ENCODE measurements at regions not wholly inside any gene's neighbourhood (a gene's known extent, or its start where the extent isn't known, plus 50 kb on each side); places are given as distances from the start of the nearest gene placed in this dataset.

DNA sequence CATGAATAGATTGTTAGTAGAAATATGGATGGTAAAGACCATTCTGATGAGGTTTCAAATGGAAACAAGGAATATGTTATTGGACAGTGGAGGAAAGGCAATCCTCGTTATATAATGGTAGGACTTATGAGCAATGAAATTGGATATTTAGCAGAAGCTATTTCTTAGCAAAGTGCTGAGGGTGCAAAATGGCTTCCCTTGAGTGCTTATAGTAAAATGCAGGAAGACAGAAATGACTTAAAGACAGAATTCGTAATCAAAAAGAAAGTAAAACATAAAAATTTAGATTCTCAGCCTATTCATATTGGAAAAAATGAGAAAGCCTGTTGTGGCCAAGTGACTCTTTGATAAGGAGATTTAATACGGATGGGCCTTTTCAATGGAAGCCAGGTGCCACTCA lies 102.1 kb upstream of the ADRA1B start:
- no peak for TF ChIP-seq JUND (IDR thresholded peaks at IDR 0.05)
- TF ChIP-seq, protein P1, sequence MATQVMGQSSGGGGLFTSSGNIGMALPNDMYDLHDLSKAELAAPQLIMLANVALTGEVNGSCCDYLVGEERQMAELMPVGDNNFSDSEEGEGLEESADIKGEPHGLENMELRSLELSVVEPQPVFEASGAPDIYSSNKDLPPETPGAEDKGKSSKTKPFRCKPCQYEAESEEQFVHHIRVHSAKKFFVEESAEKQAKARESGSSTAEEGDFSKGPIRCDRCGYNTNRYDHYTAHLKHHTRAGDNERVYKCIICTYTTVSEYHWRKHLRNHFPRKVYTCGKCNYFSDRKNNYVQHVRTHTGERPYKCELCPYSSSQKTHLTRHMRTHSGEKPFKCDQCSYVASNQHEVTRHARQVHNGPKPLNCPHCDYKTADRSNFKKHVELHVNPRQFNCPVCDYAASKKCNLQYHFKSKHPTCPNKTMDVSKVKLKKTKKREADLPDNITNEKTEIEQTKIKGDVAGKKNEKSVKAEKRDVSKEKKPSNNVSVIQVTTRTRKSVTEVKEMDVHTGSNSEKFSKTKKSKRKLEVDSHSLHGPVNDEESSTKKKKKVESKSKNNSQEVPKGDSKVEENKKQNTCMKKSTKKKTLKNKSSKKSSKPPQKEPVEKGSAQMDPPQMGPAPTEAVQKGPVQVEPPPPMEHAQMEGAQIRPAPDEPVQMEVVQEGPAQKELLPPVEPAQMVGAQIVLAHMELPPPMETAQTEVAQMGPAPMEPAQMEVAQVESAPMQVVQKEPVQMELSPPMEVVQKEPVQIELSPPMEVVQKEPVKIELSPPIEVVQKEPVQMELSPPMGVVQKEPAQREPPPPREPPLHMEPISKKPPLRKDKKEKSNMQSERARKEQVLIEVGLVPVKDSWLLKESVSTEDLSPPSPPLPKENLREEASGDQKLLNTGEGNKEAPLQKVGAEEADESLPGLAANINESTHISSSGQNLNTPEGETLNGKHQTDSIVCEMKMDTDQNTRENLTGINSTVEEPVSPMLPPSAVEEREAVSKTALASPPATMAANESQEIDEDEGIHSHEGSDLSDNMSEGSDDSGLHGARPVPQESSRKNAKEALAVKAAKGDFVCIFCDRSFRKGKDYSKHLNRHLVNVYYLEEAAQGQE (IDR thresholded peaks at IDR 0.05), result no peak
- TF ChIP-seq EGR1 (IDR thresholded peaks at IDR 0.05; ENCODE audit: low read depth in 2 of 2), result no peak
- TF ChIP-seq TAF1 (conservative IDR thresholded peaks at IDR 0.05), result no peak
- TF ChIP-seq GABPA (IDR thresholded peaks at IDR 0.05 in 1 of 2, conservative IDR thresholded peaks at IDR 0.05 in 1 of 2), result no peak
- TF ChIP-seq HNF4G (IDR thresholded peaks at IDR 0.05), result no peak
- TF ChIP-seq RAD21 (IDR thresholded peaks at IDR 0.05), result no peak
- TF ChIP-seq YY1 (IDR thresholded peaks at IDR 0.05), result no peak
- no peak for TF ChIP-seq SP1 (IDR thresholded peaks at IDR 0.05)
- no peak for TF ChIP-seq FOXA2 (IDR thresholded peaks at IDR 0.05)
- TF ChIP-seq FOXA1 (IDR thresholded peaks at IDR 0.05), result no peak
- TF ChIP-seq RXRA (IDR thresholded peaks at IDR 0.05), result no peak
- no peak for TF ChIP-seq NR2F2 (IDR thresholded peaks at IDR 0.05)
- TF ChIP-seq, protein P2, sequence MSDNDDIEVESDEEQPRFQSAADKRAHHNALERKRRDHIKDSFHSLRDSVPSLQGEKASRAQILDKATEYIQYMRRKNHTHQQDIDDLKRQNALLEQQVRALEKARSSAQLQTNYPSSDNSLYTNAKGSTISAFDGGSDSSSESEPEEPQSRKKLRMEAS (IDR thresholded peaks at IDR 0.05), result no peak
- TF ChIP-seq, protein P3, sequence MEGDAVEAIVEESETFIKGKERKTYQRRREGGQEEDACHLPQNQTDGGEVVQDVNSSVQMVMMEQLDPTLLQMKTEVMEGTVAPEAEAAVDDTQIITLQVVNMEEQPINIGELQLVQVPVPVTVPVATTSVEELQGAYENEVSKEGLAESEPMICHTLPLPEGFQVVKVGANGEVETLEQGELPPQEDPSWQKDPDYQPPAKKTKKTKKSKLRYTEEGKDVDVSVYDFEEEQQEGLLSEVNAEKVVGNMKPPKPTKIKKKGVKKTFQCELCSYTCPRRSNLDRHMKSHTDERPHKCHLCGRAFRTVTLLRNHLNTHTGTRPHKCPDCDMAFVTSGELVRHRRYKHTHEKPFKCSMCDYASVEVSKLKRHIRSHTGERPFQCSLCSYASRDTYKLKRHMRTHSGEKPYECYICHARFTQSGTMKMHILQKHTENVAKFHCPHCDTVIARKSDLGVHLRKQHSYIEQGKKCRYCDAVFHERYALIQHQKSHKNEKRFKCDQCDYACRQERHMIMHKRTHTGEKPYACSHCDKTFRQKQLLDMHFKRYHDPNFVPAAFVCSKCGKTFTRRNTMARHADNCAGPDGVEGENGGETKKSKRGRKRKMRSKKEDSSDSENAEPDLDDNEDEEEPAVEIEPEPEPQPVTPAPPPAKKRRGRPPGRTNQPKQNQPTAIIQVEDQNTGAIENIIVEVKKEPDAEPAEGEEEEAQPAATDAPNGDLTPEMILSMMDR (IDR thresholded peaks at IDR 0.05; ENCODE audit: low read depth, low read length, missing input control), result no peak
- TF ChIP-seq, protein P4, sequence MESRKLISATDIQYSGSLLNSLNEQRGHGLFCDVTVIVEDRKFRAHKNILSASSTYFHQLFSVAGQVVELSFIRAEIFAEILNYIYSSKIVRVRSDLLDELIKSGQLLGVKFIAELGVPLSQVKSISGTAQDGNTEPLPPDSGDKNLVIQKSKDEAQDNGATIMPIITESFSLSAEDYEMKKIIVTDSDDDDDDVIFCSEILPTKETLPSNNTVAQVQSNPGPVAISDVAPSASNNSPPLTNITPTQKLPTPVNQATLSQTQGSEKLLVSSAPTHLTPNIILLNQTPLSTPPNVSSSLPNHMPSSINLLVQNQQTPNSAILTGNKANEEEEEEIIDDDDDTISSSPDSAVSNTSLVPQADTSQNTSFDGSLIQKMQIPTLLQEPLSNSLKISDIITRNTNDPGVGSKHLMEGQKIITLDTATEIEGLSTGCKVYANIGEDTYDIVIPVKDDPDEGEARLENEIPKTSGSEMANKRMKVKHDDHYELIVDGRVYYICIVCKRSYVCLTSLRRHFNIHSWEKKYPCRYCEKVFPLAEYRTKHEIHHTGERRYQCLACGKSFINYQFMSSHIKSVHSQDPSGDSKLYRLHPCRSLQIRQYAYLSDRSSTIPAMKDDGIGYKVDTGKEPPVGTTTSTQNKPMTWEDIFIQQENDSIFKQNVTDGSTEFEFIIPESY (IDR thresholded peaks at IDR 0.05), result no peak
- no peak for TF ChIP-seq HNF4A (conservative IDR thresholded peaks at IDR 0.05)
- TF ChIP-seq, protein P5, sequence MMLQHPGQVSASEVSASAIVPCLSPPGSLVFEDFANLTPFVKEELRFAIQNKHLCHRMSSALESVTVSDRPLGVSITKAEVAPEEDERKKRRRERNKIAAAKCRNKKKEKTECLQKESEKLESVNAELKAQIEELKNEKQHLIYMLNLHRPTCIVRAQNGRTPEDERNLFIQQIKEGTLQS (IDR thresholded peaks at IDR 0.05), result no peak
- Histone ChIP-seq H3K27me3 (ENCODE audit: control insufficient read depth in 4 of 4, insufficient read depth in 4 of 4, low read length in 3 of 4) (no peaks in the 10 kb centered on the region), H3K9me3 (ENCODE audit: control insufficient read depth in 4 of 4, low read length in 3 of 4) (no peaks in the 10 kb centered on the region), H3K36me3 (ENCODE audit: control insufficient read depth in 4 of 4, insufficient read depth in 3 of 4, low read depth in 1 of 4, low read length in 3 of 4) (no peaks in the 10 kb centered on the region), H3K27ac (ENCODE audit: low read depth in 1 of 2, low read length in 2 of 2) (no peak overlapping the region), H3K9ac (ENCODE audit: low read depth in 1 of 2, low read length in 2 of 2) (no peak overlapping the region), H3K4me1 (ENCODE audit: control insufficient read depth in 4 of 4, insufficient read depth in 4 of 4, low read length in 3 of 4) (no peaks in the 10 kb centered on the region), H3K4me3 (ENCODE audit: low read depth in 1 of 3, low read length in 3 of 3) (no peak overlapping the region)
- no peak for DNase-seq (ENCODE audit: low spot score)
- 78% methylated on average over 3 of the region's 3 CpGs for WGBS
